ENCODE measurements at regions not wholly inside any gene's neighbourhood (a gene's known extent, or its start where the extent isn't known, plus 50 kb on each side); places are given as distances from the start of the nearest gene placed in this dataset.

GRCh38 chr1:55692726-55693125, 477.6 kb upstream of the USP24 start:
- no peak for DNase-seq

- no peak for DNase-seq
Measured at GRCh38 chr1:55690366-55690765, 475.2 kb upstream of the USP24 start.

- DNase-seq, result no peak
Measured at GRCh38 chr1:55689800-55690199, 474.6 kb upstream of the USP24 start.

GRCh38 chr1:55685560-55685959, 470.4 kb upstream of the USP24 start:
- DNase-seq, result no peak

- no peak for DNase-seq
Measured at GRCh38 chr1:55684131-55684650, 469.0 kb upstream of the USP24 start.

GRCh38 chr1:55682198-55682597, 467.0 kb upstream of the USP24 start:
- no peak for DNase-seq

- DNase-seq, result no peak
Measured at GRCh38 chr1:55679971-55680370, 464.8 kb upstream of the USP24 start.

GRCh38 chr1:55673416-55673815, 458.3 kb upstream of the USP24 start:
- no peak for DNase-seq

GRCh38 chr1:55670331-55671082, 455.3 kb upstream of the USP24 start:
- no peak for DNase-seq

- DNase-seq, result no peak
Measured at GRCh38 chr1:55669293-55669692, 454.1 kb upstream of the USP24 start.

- no peak for DNase-seq
Measured at GRCh38 chr1:55662875-55663274, 447.7 kb upstream of the USP24 start.

- DNase-seq, result no peak
Measured at GRCh38 chr1:55658917-55659316, 443.8 kb upstream of the USP24 start.

- no peak for DNase-seq
Measured at GRCh38 chr1:55654750-55655149, 439.6 kb upstream of the USP24 start.

GRCh38 chr1:55654171-55654570, 439.0 kb upstream of the USP24 start:
- no peak for DNase-seq

- DNase-seq, result no peak
Measured at GRCh38 chr1:55650444-55650843, 435.3 kb upstream of the USP24 start.

GRCh38 chr1:55646181-55646580, 431.0 kb upstream of the USP24 start:
- DNase-seq, result no peak

GRCh38 chr1:55645270-55645669, 430.1 kb upstream of the USP24 start:
- no peak for DNase-seq

- no peak for DNase-seq
Measured at GRCh38 chr1:55641947-55642346, 426.8 kb upstream of the USP24 start.

- peak in 1 of 4 experiments; percentile 3 for DNase-seq
Measured at GRCh38 chr1:55640708-55641473, 425.7 kb upstream of the USP24 start.

GRCh38 chr1:55639526-55639925, 424.4 kb upstream of the USP24 start:
- DNase-seq, result no peak

- no peak for DNase-seq
Measured at GRCh38 chr1:55639051-55639450, 423.9 kb upstream of the USP24 start.

GRCh38 chr1:55636696-55637095, 421.5 kb upstream of the USP24 start:
- DNase-seq, result no peak

GRCh38 chr1:55635856-55636255, 420.7 kb upstream of the USP24 start:
- DNase-seq, result no peak

- no peak for DNase-seq
Measured at GRCh38 chr1:55634516-55634915, 419.4 kb upstream of the USP24 start.

Data from activated naive CD4-positive, alpha-beta T cell (primary cell).